ENCODE measurements at regions not wholly inside any gene's neighbourhood (a gene's known extent, or its start where the extent isn't known, plus 50 kb on each side); places are given as distances from the start of the nearest gene placed in this dataset.

DNA sequence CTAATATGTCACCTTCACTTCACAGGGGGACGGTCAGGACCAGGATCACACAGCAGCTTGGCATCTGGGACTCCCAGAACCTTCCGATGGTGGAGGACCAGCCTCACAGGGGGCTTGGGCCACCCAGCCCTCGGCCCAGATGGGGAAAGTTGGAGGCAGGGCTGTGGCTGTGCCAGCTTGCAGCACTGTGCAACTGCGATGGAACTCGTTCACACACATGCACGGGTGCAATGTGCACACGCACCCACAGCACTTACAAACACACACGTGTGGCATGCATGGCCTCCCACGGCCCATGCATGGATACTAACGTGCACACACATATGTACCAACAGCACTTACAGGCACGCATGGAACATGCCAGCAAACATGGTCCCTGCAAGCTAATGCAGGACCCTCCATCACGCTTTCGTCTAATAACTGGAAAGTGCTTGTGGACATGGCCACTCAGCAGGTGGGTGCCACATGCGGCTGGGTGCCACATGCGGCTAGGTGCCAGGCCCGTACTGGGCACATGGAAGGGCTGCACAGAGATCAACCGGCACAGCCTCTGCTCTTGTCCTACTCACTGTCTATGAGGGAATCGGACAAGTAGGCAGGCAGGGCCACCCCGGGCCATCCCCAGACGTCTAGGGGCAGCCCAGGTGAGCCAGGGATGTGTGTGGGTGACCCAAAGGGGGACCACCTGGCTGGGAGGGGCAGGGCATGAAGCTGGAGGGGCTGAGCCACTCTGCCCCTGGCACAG lies 63.2 kb downstream of the ADRA2C start:
- TF ChIP-seq EP300 (IDR thresholded peaks at IDR 0.05; ENCODE audit: borderline replicate concordance) = no peak
- TF ChIP-seq YY1 (IDR thresholded peaks at IDR 0.05; ENCODE audit: low read depth) = no peak
- TF ChIP-seq, protein P1, sequence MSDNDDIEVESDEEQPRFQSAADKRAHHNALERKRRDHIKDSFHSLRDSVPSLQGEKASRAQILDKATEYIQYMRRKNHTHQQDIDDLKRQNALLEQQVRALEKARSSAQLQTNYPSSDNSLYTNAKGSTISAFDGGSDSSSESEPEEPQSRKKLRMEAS (IDR thresholded peaks at IDR 0.05) = no peak
- TF ChIP-seq, protein P2, sequence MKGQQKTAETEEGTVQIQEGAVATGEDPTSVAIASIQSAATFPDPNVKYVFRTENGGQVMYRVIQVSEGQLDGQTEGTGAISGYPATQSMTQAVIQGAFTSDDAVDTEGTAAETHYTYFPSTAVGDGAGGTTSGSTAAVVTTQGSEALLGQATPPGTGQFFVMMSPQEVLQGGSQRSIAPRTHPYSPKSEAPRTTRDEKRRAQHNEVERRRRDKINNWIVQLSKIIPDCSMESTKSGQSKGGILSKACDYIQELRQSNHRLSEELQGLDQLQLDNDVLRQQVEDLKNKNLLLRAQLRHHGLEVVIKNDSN (IDR thresholded peaks at IDR 0.05) = no peak
- TF ChIP-seq EGR1 (IDR thresholded peaks at IDR 0.05) = no peak
- TF ChIP-seq, protein P3, sequence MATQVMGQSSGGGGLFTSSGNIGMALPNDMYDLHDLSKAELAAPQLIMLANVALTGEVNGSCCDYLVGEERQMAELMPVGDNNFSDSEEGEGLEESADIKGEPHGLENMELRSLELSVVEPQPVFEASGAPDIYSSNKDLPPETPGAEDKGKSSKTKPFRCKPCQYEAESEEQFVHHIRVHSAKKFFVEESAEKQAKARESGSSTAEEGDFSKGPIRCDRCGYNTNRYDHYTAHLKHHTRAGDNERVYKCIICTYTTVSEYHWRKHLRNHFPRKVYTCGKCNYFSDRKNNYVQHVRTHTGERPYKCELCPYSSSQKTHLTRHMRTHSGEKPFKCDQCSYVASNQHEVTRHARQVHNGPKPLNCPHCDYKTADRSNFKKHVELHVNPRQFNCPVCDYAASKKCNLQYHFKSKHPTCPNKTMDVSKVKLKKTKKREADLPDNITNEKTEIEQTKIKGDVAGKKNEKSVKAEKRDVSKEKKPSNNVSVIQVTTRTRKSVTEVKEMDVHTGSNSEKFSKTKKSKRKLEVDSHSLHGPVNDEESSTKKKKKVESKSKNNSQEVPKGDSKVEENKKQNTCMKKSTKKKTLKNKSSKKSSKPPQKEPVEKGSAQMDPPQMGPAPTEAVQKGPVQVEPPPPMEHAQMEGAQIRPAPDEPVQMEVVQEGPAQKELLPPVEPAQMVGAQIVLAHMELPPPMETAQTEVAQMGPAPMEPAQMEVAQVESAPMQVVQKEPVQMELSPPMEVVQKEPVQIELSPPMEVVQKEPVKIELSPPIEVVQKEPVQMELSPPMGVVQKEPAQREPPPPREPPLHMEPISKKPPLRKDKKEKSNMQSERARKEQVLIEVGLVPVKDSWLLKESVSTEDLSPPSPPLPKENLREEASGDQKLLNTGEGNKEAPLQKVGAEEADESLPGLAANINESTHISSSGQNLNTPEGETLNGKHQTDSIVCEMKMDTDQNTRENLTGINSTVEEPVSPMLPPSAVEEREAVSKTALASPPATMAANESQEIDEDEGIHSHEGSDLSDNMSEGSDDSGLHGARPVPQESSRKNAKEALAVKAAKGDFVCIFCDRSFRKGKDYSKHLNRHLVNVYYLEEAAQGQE (IDR thresholded peaks at IDR 0.05; ENCODE audit: low read depth) = no peak
- no peak for TF ChIP-seq ZBTB7A (IDR thresholded peaks at IDR 0.05; ENCODE audit: low read depth)
- no peak for TF ChIP-seq FOXM1 (IDR thresholded peaks at IDR 0.05; ENCODE audit: borderline replicate concordance, low read depth)
- TF ChIP-seq TAF1 (IDR thresholded peaks at IDR 0.05; ENCODE audit: low read depth) = no peak
- no peak for TF ChIP-seq CREB1 (IDR thresholded peaks at IDR 0.05; ENCODE audit: low read depth)
- no peak for TF ChIP-seq CEBPB (IDR thresholded peaks at IDR 0.05)
